ENCODE measurements at regions not wholly inside any gene's neighbourhood (a gene's known extent, or its start where the extent isn't known, plus 50 kb on each side); places are given as distances from the start of the nearest gene placed in this dataset.

GRCh38 chr7:46195934-46196333 is 274.9 kb upstream of the IGFBP3 start:
- H3K4me2 ChIP-seq (ENCODE audit: control insufficient read depth, insufficient read depth) = no peak overlapping the region
- no peak overlapping the region for H3K27ac ChIP-seq (ENCODE audit: control insufficient read depth, insufficient read depth)
- ChIA-PET CTCF (interaction anchor here (0.6 to 1.0 kb wide), 2 partner anchors 34 to 278 kb away, joined by 3 read pairs; no protein-coding TSS in a partner anchor), POLR2A (interaction anchor here (1.3 kb wide), 1 partner anchor 125 kb away, joined by 3 read pairs; no protein-coding TSS in a partner anchor), SMC1A (ENCODE audit: uncharacterized antibody, unreplicated experiment) (interaction anchor here (0.7 to 1.1 kb wide), 2 partner anchors 39 to 273 kb away, joined by 3 to 4 read pairs; no protein-coding TSS in a partner anchor), RAD21 (ENCODE audit: unreplicated experiment) (no interaction called here)
- no peak overlapping the region for H3K9ac ChIP-seq (ENCODE audit: control insufficient read depth, insufficient read depth, low read length)
- no peaks in the 10 kb centered on the region for H3K79me2 ChIP-seq (ENCODE audit: control insufficient read depth, insufficient read depth, low read length)
- H3K36me3 ChIP-seq (ENCODE audit: control insufficient read depth in 2 of 2, insufficient read depth in 2 of 2, low read length in 1 of 2) = no peaks in the 10 kb centered on the region
- WGBS (ENCODE audit: insufficient coverage, insufficient replicate concordance, low lambda C conversion rate, missing lambda C conversion rate) = 12% methylated on average over 3 of the region's 3 CpGs
- no peak for FAIRE-seq
- H3K27me3 ChIP-seq (replicated peaks in 1 of 2; ENCODE audit: control insufficient read depth in 2 of 2, insufficient read depth in 2 of 2, low read length in 1 of 2) = no peaks in the 10 kb centered on the region
- H3K9me3 ChIP-seq (replicated peaks; ENCODE audit: control insufficient read depth, insufficient read depth, low read length) = no peaks in the 10 kb centered on the region
- in situ Hi-C loops (cut with MboI) (no loop called here), intact Hi-C loops (cut with micrococcal nuclease; ENCODE audit: unreplicated experiment) (no loop called here)
- no peak for ATAC-seq
- BruUV-seq (replicated peaks) = no TSS peak
- no peak for DNase-seq (ENCODE audit: low read depth, low spot score)
- no peak overlapping the region for H2AFZ ChIP-seq (ENCODE audit: control insufficient read depth, low read depth, low read length)
- no peak overlapping the region for H3K4me3 ChIP-seq
- H3K4me1 ChIP-seq (ENCODE audit: control insufficient read depth, insufficient read depth, low read length) = no peaks in the 10 kb centered on the region
- no peaks in the 10 kb centered on the region for H4K20me1 ChIP-seq (ENCODE audit: control insufficient read depth, insufficient read depth)
- TF ChIP-seq CEBPZ (IDR thresholded peaks at IDR 0.05; ENCODE audit: low read depth, low read length) (no peak), PKNOX1 (IDR thresholded peaks at IDR 0.05) (no peak), KDM1A (IDR thresholded peaks at IDR 0.05; ENCODE audit: borderline replicate concordance) (no peak), MEF2A (IDR thresholded peaks at IDR 0.05; ENCODE audit: insufficient read depth, low read depth, low read length) (no peak), MTA2 (IDR thresholded peaks at IDR 0.05; ENCODE audit: low read depth) (no peak), BRCA1 (IDR thresholded peaks at IDR 0.05; ENCODE audit: low read depth, low read length) (no peak), RCOR1 (conservative IDR thresholded peaks at IDR 0.05; ENCODE audit: low read depth, low read length) (no peak), CBX3 (IDR thresholded peaks at IDR 0.05; ENCODE audit: borderline replicate concordance, low read depth) (no peak), NBN (IDR thresholded peaks at IDR 0.05) (no peak), TCF3 (IDR thresholded peaks at IDR 0.05; ENCODE audit: borderline replicate concordance, insufficient read depth, low read depth, low read length) (no peak), ZBTB40 (IDR thresholded peaks at IDR 0.05; ENCODE audit: borderline replicate concordance) (no peak), ZZZ3 (IDR thresholded peaks at IDR 0.05; ENCODE audit: control insufficient read depth, insufficient read length, low read depth) (no peak), USF1 (IDR thresholded peaks at IDR 0.05; ENCODE audit: borderline replicate concordance, extremely low read length, insufficient read depth, low read depth, low read length) (no peak), HDGF (IDR thresholded peaks at IDR 0.05) (no peak), CHD4 (IDR thresholded peaks at IDR 0.05) (no peak), FOXM1 (IDR thresholded peaks at IDR 0.05; ENCODE audit: low read depth, low read length) (no peak), HDAC6 (IDR thresholded peaks at IDR 0.05; ENCODE audit: unreplicated experiment) (no peak), POLR2A (IDR thresholded peaks at IDR 0.05; ENCODE audit: low read depth, low read length) (no peak)
